HG02759 (cell line): ENCODE measurements at regions not wholly inside any gene's neighbourhood (a gene's known extent, or its start where the extent isn't known, plus 50 kb on each side); places are given as distances from the start of the nearest gene placed in this dataset.

Experiments used
- ATAC-seq: cut with Tn5 transposase; IDR thresholded peaks from one replicate; pipeline ENCODE4 v1.9.1; 2021; ENCODE audit warnings: mild to moderate bottlenecking, moderate library complexity; ENCODE audit not compliant: unreplicated experiment

- ATAC-seq = peak; percentile 65
These were observed 151.5 kb upstream of the PKDCC start for GRCh38 chr2:41896186-41896846.

GRCh38 chr2:41899189-41899588 lies 148.6 kb upstream of the PKDCC start:
- ATAC-seq = no peak

GRCh38 chr2:41900101-41900577 lies 147.7 kb upstream of the PKDCC start:
- ATAC-seq = no peak

- no peak for ATAC-seq
These were observed 144.9 kb upstream of the PKDCC start for GRCh38 chr2:41902897-41903296.

GRCh38 chr2:41903474-41904135 lies 144.2 kb upstream of the PKDCC start:
- no peak for ATAC-seq

GRCh38 chr2:41904459-41904858 lies 143.4 kb upstream of the PKDCC start:
- no peak for ATAC-seq

GRCh38 chr2:41905597-41906337 lies 142.1 kb upstream of the PKDCC start:
- ATAC-seq = no peak

GRCh38 chr2:41906338-41906725 lies 141.5 kb upstream of the PKDCC start:
- ATAC-seq = no peak

GRCh38 chr2:41907141-41907540 lies 140.7 kb upstream of the PKDCC start:
- no peak for ATAC-seq

- no peak for ATAC-seq
These were observed 140.0 kb upstream of the PKDCC start for GRCh38 chr2:41907771-41908207.

GRCh38 chr2:41908349-41908748 lies 139.5 kb upstream of the PKDCC start:
- ATAC-seq = no peak

GRCh38 chr2:41909584-41909983 lies 138.2 kb upstream of the PKDCC start:
- ATAC-seq = no peak

- ATAC-seq = no peak
These were observed 137.7 kb upstream of the PKDCC start for GRCh38 chr2:41910126-41910525.

GRCh38 chr2:41911033-41911432 lies 136.8 kb upstream of the PKDCC start:
- ATAC-seq = no peak

- no peak for ATAC-seq
These were observed 135.5 kb upstream of the PKDCC start for GRCh38 chr2:41912337-41912736.

GRCh38 chr2:41912776-41913175 lies 135.0 kb upstream of the PKDCC start:
- no peak for ATAC-seq

- ATAC-seq = no peak
These were observed 134.5 kb upstream of the PKDCC start for GRCh38 chr2:41913311-41913710.

- ATAC-seq = no peak
These were observed 133.8 kb upstream of the PKDCC start for GRCh38 chr2:41913921-41914609.

- no peak for ATAC-seq
These were observed 132.9 kb upstream of the PKDCC start for GRCh38 chr2:41914936-41915335.

- no peak for ATAC-seq
These were observed 131.6 kb upstream of the PKDCC start for GRCh38 chr2:41916177-41916576.

GRCh38 chr2:41917587-41917986 lies 130.2 kb upstream of the PKDCC start:
- ATAC-seq = no peak
